Amygdala (tissue), 56 donors: ENCODE measurements at regions not wholly inside any gene's neighbourhood (a gene's known extent, or its start where the extent isn't known, plus 50 kb on each side); places are given as distances from the start of the nearest gene placed in this dataset.

Source experiments
- DNase-seq, 56 donors: peaks; one replicate each; lab custom pipeline; 2025; lab: John Stamatoyannopoulos, UW

- peak in 53 of 56 donors; percentile 7 to 85 (median 50) for DNase-seq
Observed at GRCh38 chr2:64330281-64331113, 123.5 kb upstream of the LGALSL start.

- no peak for DNase-seq
Observed at GRCh38 chr2:64331114-64331645, 122.8 kb upstream of the LGALSL start.

GRCh38 chr2:64331849-64332699 lies 121.9 kb upstream of the LGALSL start:
- DNase-seq: no peak

- DNase-seq: no peak
Observed at GRCh38 chr2:64336171-64336570, 117.8 kb upstream of the LGALSL start.

- DNase-seq: no peak
Observed at GRCh38 chr2:64337314-64337713, 116.6 kb upstream of the LGALSL start.

GRCh38 chr2:64338108-64338507 lies 115.9 kb upstream of the LGALSL start:
- DNase-seq: no peak

- no peak for DNase-seq
Observed at GRCh38 chr2:64338910-64339500, 115.0 kb upstream of the LGALSL start.

- DNase-seq: no peak
Observed at GRCh38 chr2:64341461-64341860, 112.5 kb upstream of the LGALSL start.

GRCh38 chr2:64342195-64343099 lies 111.5 kb upstream of the LGALSL start:
- no peak for DNase-seq

- DNase-seq: no peak
Observed at GRCh38 chr2:64344999-64345576, 108.9 kb upstream of the LGALSL start.

- DNase-seq: no peak
Observed at GRCh38 chr2:64345998-64346397, 108.0 kb upstream of the LGALSL start.

GRCh38 chr2:64348386-64349130 lies 105.4 kb upstream of the LGALSL start:
- DNase-seq: no peak

GRCh38 chr2:64349131-64349530 lies 104.8 kb upstream of the LGALSL start:
- DNase-seq: no peak

GRCh38 chr2:64350996-64351395 lies 103.0 kb upstream of the LGALSL start:
- DNase-seq: no peak

GRCh38 chr2:64352292-64352691 lies 101.7 kb upstream of the LGALSL start:
- no peak for DNase-seq

GRCh38 chr2:64354857-64355680 lies 98.9 kb upstream of the LGALSL start:
- DNase-seq: no peak

GRCh38 chr2:64356906-64357305 lies 97.1 kb upstream of the LGALSL start:
- DNase-seq: no peak
